ENCODE measurements at regions not wholly inside any gene's neighbourhood (a gene's known extent, or its start where the extent isn't known, plus 50 kb on each side); places are given as distances from the start of the nearest gene placed in this dataset.

DNA sequence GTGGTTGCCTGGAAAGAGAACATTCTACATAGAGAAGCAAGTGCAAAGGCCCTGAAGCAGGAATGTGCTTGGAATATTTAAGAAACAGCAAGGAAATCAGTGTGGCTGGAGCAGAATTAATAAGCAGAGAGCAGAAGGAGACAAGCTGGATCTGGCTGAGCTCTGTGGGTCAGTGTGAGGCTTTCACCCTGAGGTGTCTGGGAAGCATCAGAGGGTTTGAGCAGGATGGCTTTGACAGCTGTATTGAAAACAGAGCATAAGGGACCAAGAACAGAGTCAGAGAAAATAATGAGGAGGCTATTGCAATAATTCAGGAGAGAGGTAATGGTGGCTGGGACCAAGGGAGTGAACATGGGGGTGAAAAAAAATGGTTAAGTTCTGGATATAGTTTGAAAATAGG is 199.6 kb downstream of the NXPE2 start:
- H3K4me2 ChIP-seq (ENCODE audit: insufficient read depth, low read length, poor library complexity, severe bottlenecking) = no peak overlapping the region
- H2BK12ac ChIP-seq (ENCODE audit: low read length) = no peak overlapping the region
- peaks cover 0 to 1% of the 10 kb centered on the region in 2 donors for H3K9me3 ChIP-seq (replicated peaks in 1 of 2; ENCODE audit: control insufficient read depth in 2 of 2, insufficient read depth in 1 of 2, low read depth in 1 of 2, low read length in 2 of 2)
- no peak overlapping the region for H3K4me3 ChIP-seq (ENCODE audit: low read length in 2 of 2)
- H2AK5ac ChIP-seq (ENCODE audit: low read depth, low read length) = no peak overlapping the region
- peaks cover 0 to 5% (median 0%) of the 10 kb centered on the region in 3 experiments for H3K27me3 ChIP-seq (ENCODE audit: control insufficient read depth in 3 of 3, insufficient read depth in 3 of 3, low read depth in 1 of 3, low read length in 3 of 3)
- no peak overlapping the region for H3K23ac ChIP-seq (ENCODE audit: low read depth, low read length, poor library complexity)
- no peaks in the 10 kb centered on the region for H3K79me1 ChIP-seq (ENCODE audit: low read depth, low read length)
- no peak for DNase-seq (ENCODE audit: low spot score)
- H2BK5ac ChIP-seq (ENCODE audit: low read length) = no peak overlapping the region
- H3K36me3 ChIP-seq (replicated peaks in 1 of 2; ENCODE audit: control insufficient read depth in 2 of 2, insufficient read depth in 2 of 2, low read length in 2 of 2) = no peaks in the 10 kb centered on the region
- no peak overlapping the region for H3K14ac ChIP-seq (ENCODE audit: low read length)
- H3K18ac ChIP-seq (ENCODE audit: low read length) = no peak overlapping the region
- H4K91ac ChIP-seq (ENCODE audit: low read depth, low read length, poor library complexity) = no peak overlapping the region
- H4K8ac ChIP-seq (ENCODE audit: low read depth, low read length) = no peak overlapping the region
- H2BK120ac ChIP-seq (ENCODE audit: low read depth, low read length) = no peak overlapping the region
- no peak overlapping the region for H2BK15ac ChIP-seq (ENCODE audit: low read length)
- peaks cover 0 to 8% of the 10 kb centered on the region in 2 donors for H3K4me1 ChIP-seq (ENCODE audit: control insufficient read depth in 2 of 2, insufficient read depth in 1 of 2, low read depth in 1 of 2, low read length in 2 of 2)
- no peak overlapping the region for H2AFZ ChIP-seq (ENCODE audit: low read length)
- H3K9ac ChIP-seq (ENCODE audit: low read depth, low read length, poor library complexity) = no peak overlapping the region
- H3K27ac ChIP-seq (replicated peaks; ENCODE audit: low read length) = no peak overlapping the region
- H3K4ac ChIP-seq (ENCODE audit: low read length) = no peak overlapping the region

DNA sequence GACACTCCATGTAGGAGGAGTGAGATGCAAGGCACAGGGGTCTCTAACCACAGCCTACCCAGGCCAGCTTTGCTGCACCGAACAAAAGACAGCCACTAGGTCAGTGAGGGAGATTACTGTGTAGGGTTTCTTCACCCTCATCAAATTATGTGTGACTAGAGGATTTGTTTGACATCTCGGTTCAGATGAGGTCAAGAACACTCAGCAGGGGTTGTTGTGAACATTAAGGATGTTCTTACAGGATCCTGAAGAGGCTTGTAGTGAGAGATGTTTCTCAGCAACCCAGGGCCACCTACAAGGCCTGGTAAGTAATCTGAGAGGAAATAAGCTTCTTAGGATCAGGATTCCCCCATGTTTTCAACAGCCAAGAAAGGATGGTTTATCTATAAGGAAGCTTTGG is 202.1 kb downstream of the NXPE2 start:
- H3K4me2 ChIP-seq (ENCODE audit: insufficient read depth, low read length, poor library complexity, severe bottlenecking) = no peak overlapping the region
- H3K4me1 ChIP-seq (ENCODE audit: control insufficient read depth in 2 of 2, insufficient read depth in 1 of 2, low read depth in 1 of 2, low read length in 2 of 2) = peaks cover 0 to 6% of the 10 kb centered on the region in 2 donors
- peaks cover 0 to 5% (median 0%) of the 10 kb centered on the region in 3 experiments for H3K27me3 ChIP-seq (ENCODE audit: control insufficient read depth in 3 of 3, insufficient read depth in 3 of 3, low read depth in 1 of 3, low read length in 3 of 3)
- no peak overlapping the region for H3K4ac ChIP-seq (ENCODE audit: low read length)
- no peak for DNase-seq (ENCODE audit: low spot score)
- H3K18ac ChIP-seq (ENCODE audit: low read length) = no peak overlapping the region
- H4K91ac ChIP-seq (ENCODE audit: low read depth, low read length, poor library complexity) = no peak overlapping the region
- no peak overlapping the region for H2AFZ ChIP-seq (ENCODE audit: low read length)
- no peaks in the 10 kb centered on the region for H3K79me1 ChIP-seq (ENCODE audit: low read depth, low read length)
- H2AK5ac ChIP-seq (ENCODE audit: low read depth, low read length) = no peak overlapping the region
- H3K9ac ChIP-seq (ENCODE audit: low read depth, low read length, poor library complexity) = no peak overlapping the region
- H3K9me3 ChIP-seq (replicated peaks in 1 of 2; ENCODE audit: control insufficient read depth in 2 of 2, insufficient read depth in 1 of 2, low read depth in 1 of 2, low read length in 2 of 2) = no peaks in the 10 kb centered on the region
- no peak overlapping the region for H3K23ac ChIP-seq (ENCODE audit: low read depth, low read length, poor library complexity)
- H3K36me3 ChIP-seq (replicated peaks in 1 of 2; ENCODE audit: control insufficient read depth in 2 of 2, insufficient read depth in 2 of 2, low read length in 2 of 2) = no peaks in the 10 kb centered on the region
- H2BK15ac ChIP-seq (ENCODE audit: low read length) = no peak overlapping the region
- H2BK120ac ChIP-seq (ENCODE audit: low read depth, low read length) = no peak overlapping the region
- no peak overlapping the region for H3K27ac ChIP-seq (replicated peaks; ENCODE audit: low read length)
- no CpG with 5 or more reads among the region's 2 CpGs for WGBS, 2 donors (ENCODE audit: extremely low coverage in 2 of 2, insufficient read length in 2 of 2, insufficient replicate concordance in 1 of 2)
- no peak overlapping the region for H4K8ac ChIP-seq (ENCODE audit: low read depth, low read length)
- H2BK12ac ChIP-seq (ENCODE audit: low read length) = no peak overlapping the region
- H3K14ac ChIP-seq (ENCODE audit: low read length) = no peak overlapping the region
- no peak overlapping the region for H2BK5ac ChIP-seq (ENCODE audit: low read length)
- no peak overlapping the region for H3K4me3 ChIP-seq (ENCODE audit: low read length in 2 of 2)

DNA sequence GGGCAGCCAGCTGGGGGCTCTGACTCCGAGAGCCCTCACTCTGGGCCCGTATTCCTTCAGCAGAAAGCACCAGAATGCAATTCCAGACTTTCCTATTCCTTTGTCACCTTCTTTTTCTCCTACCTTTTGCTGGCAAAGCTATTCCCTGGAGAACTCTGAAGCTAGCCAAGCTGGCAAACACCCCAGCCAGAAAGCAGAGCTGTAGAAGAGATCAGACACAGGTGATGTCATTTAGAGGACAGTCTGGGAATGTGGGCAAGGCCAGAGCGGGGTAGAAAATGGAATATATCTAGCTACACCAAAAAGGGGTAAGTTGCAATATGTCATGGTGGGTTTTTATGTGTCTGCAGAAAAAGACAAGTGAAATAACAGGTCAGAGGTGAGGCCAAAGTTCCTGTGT is 205.1 kb downstream of the NXPE2 start:
- H3K27me3 ChIP-seq (ENCODE audit: control insufficient read depth in 3 of 3, insufficient read depth in 3 of 3, low read depth in 1 of 3, low read length in 3 of 3) = peaks cover 0 to 5% (median 0%) of the 10 kb centered on the region in 3 experiments
- H3K36me3 ChIP-seq (replicated peaks in 1 of 2; ENCODE audit: control insufficient read depth in 2 of 2, insufficient read depth in 2 of 2, low read length in 2 of 2) = no peaks in the 10 kb centered on the region
- H2BK120ac ChIP-seq (ENCODE audit: low read depth, low read length) = no peak overlapping the region
- H2BK5ac ChIP-seq (ENCODE audit: low read length) = no peak overlapping the region
- H4K91ac ChIP-seq (ENCODE audit: low read depth, low read length, poor library complexity) = no peak overlapping the region
- no peak overlapping the region for H2AFZ ChIP-seq (ENCODE audit: low read length)
- no peak overlapping the region for H2BK12ac ChIP-seq (ENCODE audit: low read length)
- H4K8ac ChIP-seq (ENCODE audit: low read depth, low read length) = no peak overlapping the region
- H3K27ac ChIP-seq (replicated peaks; ENCODE audit: low read length) = no peak overlapping the region
- no peaks in the 10 kb centered on the region for H3K9me3 ChIP-seq (replicated peaks in 1 of 2; ENCODE audit: control insufficient read depth in 2 of 2, insufficient read depth in 1 of 2, low read depth in 1 of 2, low read length in 2 of 2)
- H3K18ac ChIP-seq (ENCODE audit: low read length) = no peak overlapping the region
- H3K14ac ChIP-seq (ENCODE audit: low read length) = no peak overlapping the region
- no peak overlapping the region for H3K9ac ChIP-seq (ENCODE audit: low read depth, low read length, poor library complexity)
- H3K4me3 ChIP-seq (ENCODE audit: low read length in 2 of 2) = no peak overlapping the region
- WGBS, 2 donors (ENCODE audit: extremely low coverage in 2 of 2, insufficient read length in 2 of 2, insufficient replicate concordance in 1 of 2) = no CpG with 5 or more reads among the region's 3 CpGs
- no peak overlapping the region for H3K4me2 ChIP-seq (ENCODE audit: insufficient read depth, low read length, poor library complexity, severe bottlenecking)
- H3K4ac ChIP-seq (ENCODE audit: low read length) = no peak overlapping the region
- peaks cover 0 to 3% of the 10 kb centered on the region in 2 donors for H3K4me1 ChIP-seq (ENCODE audit: control insufficient read depth in 2 of 2, insufficient read depth in 1 of 2, low read depth in 1 of 2, low read length in 2 of 2)
- no peak overlapping the region for H2AK5ac ChIP-seq (ENCODE audit: low read depth, low read length)
- no peak for DNase-seq (ENCODE audit: low spot score)
- no peak overlapping the region for H2BK15ac ChIP-seq (ENCODE audit: low read length)
- H3K79me1 ChIP-seq (ENCODE audit: low read depth, low read length) = no peaks in the 10 kb centered on the region
- no peak overlapping the region for H3K23ac ChIP-seq (ENCODE audit: low read depth, low read length, poor library complexity)

- no peak overlapping the region for H4K91ac ChIP-seq (ENCODE audit: low read depth, low read length, poor library complexity)
- H3K4me1 ChIP-seq (ENCODE audit: control insufficient read depth in 2 of 2, insufficient read depth in 1 of 2, low read depth in 1 of 2, low read length in 2 of 2) = peaks cover 0 to 16% of the 10 kb centered on the region in 2 donors
- H3K9me3 ChIP-seq (replicated peaks in 1 of 2; ENCODE audit: control insufficient read depth in 2 of 2, insufficient read depth in 1 of 2, low read depth in 1 of 2, low read length in 2 of 2) = peaks cover 0 to 2% of the 10 kb centered on the region in 2 donors
- H3K27ac ChIP-seq (replicated peaks; ENCODE audit: low read length) = no peak overlapping the region
- H3K4ac ChIP-seq (ENCODE audit: low read length) = no peak overlapping the region
- H2AK5ac ChIP-seq (ENCODE audit: low read depth, low read length) = no peak overlapping the region
- no peak overlapping the region for H2BK12ac ChIP-seq (ENCODE audit: low read length)
- no peak overlapping the region for H3K23ac ChIP-seq (ENCODE audit: low read depth, low read length, poor library complexity)
- H3K18ac ChIP-seq (ENCODE audit: low read length) = no peak overlapping the region
- no peak overlapping the region for H2BK5ac ChIP-seq (ENCODE audit: low read length)
- no peak overlapping the region for H3K4me3 ChIP-seq (ENCODE audit: low read length in 2 of 2)
- no peak overlapping the region for H2BK120ac ChIP-seq (ENCODE audit: low read depth, low read length)
- DNase-seq (ENCODE audit: low spot score) = no peak
- no peak overlapping the region for H4K8ac ChIP-seq (ENCODE audit: low read depth, low read length)
- H3K14ac ChIP-seq (ENCODE audit: low read length) = no peak overlapping the region
- no peak overlapping the region for H3K9ac ChIP-seq (ENCODE audit: low read depth, low read length, poor library complexity)
- no peaks in the 10 kb centered on the region for H3K79me1 ChIP-seq (ENCODE audit: low read depth, low read length)
- H3K27me3 ChIP-seq (ENCODE audit: control insufficient read depth in 3 of 3, insufficient read depth in 3 of 3, low read depth in 1 of 3, low read length in 3 of 3) = peaks cover 0 to 5% (median 0%) of the 10 kb centered on the region in 3 experiments
- no peak overlapping the region for H3K4me2 ChIP-seq (ENCODE audit: insufficient read depth, low read length, poor library complexity, severe bottlenecking)
- no peaks in the 10 kb centered on the region for H3K36me3 ChIP-seq (replicated peaks in 1 of 2; ENCODE audit: control insufficient read depth in 2 of 2, insufficient read depth in 2 of 2, low read length in 2 of 2)
- H2BK15ac ChIP-seq (ENCODE audit: low read length) = no peak overlapping the region
- no CpG with 5 or more reads among the region's 4 CpGs for WGBS, 2 donors (ENCODE audit: extremely low coverage in 2 of 2, insufficient read length in 2 of 2, insufficient replicate concordance in 1 of 2)
- H2AFZ ChIP-seq (ENCODE audit: low read length) = no peak overlapping the region
These were observed 208.4 kb downstream of the NXPE2 start for GRCh38 chr11:114886644-114887265.

All from neuronal stem cell (in vitro differentiated cells).